Naive thymus-derived CD4-positive, alpha-beta T cell (primary cell): ENCODE measurements at regions not wholly inside any gene's neighbourhood (a gene's known extent, or its start where the extent isn't known, plus 50 kb on each side); places are given as distances from the start of the nearest gene placed in this dataset.

Experiments used
- ATAC-seq: fragments of 150-1000 bp; cut with Tn5 transposase; 2 replicates; pipeline ENCODE4 v1.10.0; 2021; ENCODE audit warnings: mild to moderate bottlenecking, moderate library complexity
- CTCF ChIA-PET: fragments of 350-600 bp; sonication (Branson Sonifier 250); formaldehyde crosslinking; loops from one replicate; lab custom pipeline; 2021; ENCODE audit warnings: antibody characterized with exemption; lab: Charles Lee
- POLR2A ChIA-PET: fragments of 350-600 bp; sonication (Branson Sonifier 250); formaldehyde crosslinking; loops from one replicate; lab custom pipeline; 2021; ENCODE audit warnings: antibody characterized with exemption, inconsistent platforms; lab: Charles Lee
- DNase-seq, 9 donors: peaks; one replicate each; pipeline versions ENCODE4 v3.0.0 to v3.0.0-alpha.2; 2020 to 2022; ENCODE audit warnings: mixed read lengths in 1 of 9
- H3K27ac ChIP-seq: one replicate; pipeline ENCODE4 v1.7.0; 2013; ENCODE audit warnings: mild to moderate bottlenecking, low read depth, low read length, moderate library complexity
- H3K27me3 ChIP-seq, 2 donors: one replicate each; pipeline ENCODE4 v1.7.0; 2013; ENCODE audit warnings: low read length in 2 of 2, mild to moderate bottlenecking in 2 of 2, moderate library complexity in 2 of 2; ENCODE audit not compliant: control insufficient read depth in 2 of 2, insufficient read depth in 2 of 2
- H3K36me3 ChIP-seq, 3 experiments: 1 replicate in 2 of 3; 2 replicates in 1 of 3; pipeline ENCODE4 v1.7.0; 2013; ENCODE audit warnings: low read length in 3 of 3, mild to moderate bottlenecking in 3 of 3, moderate library complexity in 1 of 3; ENCODE audit not compliant: insufficient read depth in 3 of 3, control insufficient read depth in 2 of 3
- H3K4me1 ChIP-seq, 2 donors: one replicate each; pipeline ENCODE4 v1.7.0; 2013; ENCODE audit warnings: low read length in 2 of 2, mild to moderate bottlenecking in 2 of 2, moderate library complexity in 1 of 2; ENCODE audit not compliant: control insufficient read depth in 2 of 2, insufficient read depth in 2 of 2
- H3K4me3 ChIP-seq: 2 replicates; pipeline ENCODE4 v1.7.0; 2013; ENCODE audit warnings: mild to moderate bottlenecking, low read length
- H3K9me3 ChIP-seq, 3 experiments: 1 replicate in 2 of 3; 2 replicates in 1 of 3; pipeline ENCODE4 v1.7.0; 2013; ENCODE audit warnings: low read length in 3 of 3; ENCODE audit not compliant: control insufficient read depth in 2 of 3
- H3K27ac Mint-ChIP-seq, 9 donors: one replicate each; pipeline ENCODE4 v1.8.0; 2020 to 2022; ENCODE audit warnings: mixed read lengths in 9 of 9, mild to moderate bottlenecking in 8 of 9, moderate library complexity in 5 of 9, inconsistent platforms in 2 of 9
- H3K27me3 Mint-ChIP-seq, 5 donors: one replicate each; pipeline ENCODE4 v1.8.0; 2021 to 2022; ENCODE audit warnings: mixed read lengths in 5 of 5, mild to moderate bottlenecking in 1 of 5
- H3K36me3 Mint-ChIP-seq, 5 donors: one replicate each; pipeline ENCODE4 v1.8.0; 2020 to 2022; ENCODE audit warnings: mixed read lengths in 5 of 5, mild to moderate bottlenecking in 3 of 5, inconsistent platforms in 1 of 5
- H3K4me1 Mint-ChIP-seq, 7 donors: one replicate each; pipeline ENCODE4 v1.8.0; 2020 to 2022; ENCODE audit warnings: mixed read lengths in 7 of 7, mild to moderate bottlenecking in 3 of 7, inconsistent platforms in 1 of 7
- H3K4me3 Mint-ChIP-seq, 10 donors: one replicate each; pipeline ENCODE4 v1.8.0; 2020 to 2022; ENCODE audit warnings: mild to moderate bottlenecking in 10 of 10, mixed read lengths in 10 of 10, moderate library complexity in 6 of 10, inconsistent platforms in 2 of 10
- H3K9me3 Mint-ChIP-seq, 11 donors: one replicate each; pipeline ENCODE4 v1.8.0; 2020 to 2022; ENCODE audit warnings: mixed read lengths in 11 of 11, mild to moderate bottlenecking in 4 of 11, inconsistent platforms in 1 of 11, moderate library complexity in 1 of 11
- intact Hi-C, 2 donors: fragments of 100-400 bp; cut with micrococcal nuclease; formaldehyde crosslinking; loops; one replicate each; pipeline ENCODE4 v1.15.1; 2023

- peaks cover 7 to 44% (median 19%) of the 10 kb centered on the region in 5 donors for H3K27me3 Mint-ChIP-seq
- Histone ChIP-seq H3K36me3 (no peaks in the 10 kb centered on the region), H3K9me3 (no peaks in the 10 kb centered on the region), H3K27me3 (no peaks in the 10 kb centered on the region), H3K27ac (no peak overlapping the region), H3K4me1 (no peaks in the 10 kb centered on the region), H3K4me3 (no peak overlapping the region)
- H3K36me3 Mint-ChIP-seq: no peaks in the 10 kb centered on the region
- no peak for ATAC-seq
- POLR2A ChIA-PET: no interaction called here
- H3K4me3 Mint-ChIP-seq: no peak overlapping the region
- intact Hi-C loops: no loop called here
- no peak overlapping the region for H3K27ac Mint-ChIP-seq
- no peak for DNase-seq
- H3K9me3 Mint-ChIP-seq: peaks cover 0 to 3% (median 0%) of the 10 kb centered on the region in 11 donors
- no peaks in the 10 kb centered on the region for H3K4me1 Mint-ChIP-seq
- CTCF ChIA-PET: no interaction called here
These were observed 454.9 kb downstream of the SOX9 start for GRCh38 chr17:72575542-72576233.

GRCh38 chr17:72576289-72576759 is 455.5 kb downstream of the SOX9 start:
- ATAC-seq: no peak
- no peak overlapping the region for H3K4me3 ChIP-seq
- Mint-ChIP-seq H3K27ac (no peak overlapping the region), H3K27me3 (peaks cover 7 to 44% (median 22%) of the 10 kb centered on the region in 5 donors), H3K4me3 (no peak overlapping the region), H3K4me1 (no peaks in the 10 kb centered on the region), H3K36me3 (no peaks in the 10 kb centered on the region), H3K9me3 (peaks cover 0 to 3% (median 0%) of the 10 kb centered on the region in 11 donors)
- ChIA-PET POLR2A (no interaction called here), CTCF (interaction anchor here (1.0 to 1.2 kb wide), 2 partner anchors 12 to 18 kb away, joined by 3 read pairs; no protein-coding TSS in a partner anchor)
- H3K27ac ChIP-seq: no peak overlapping the region
- no peaks in the 10 kb centered on the region for H3K36me3 ChIP-seq
- no peaks in the 10 kb centered on the region for H3K4me1 ChIP-seq
- H3K9me3 ChIP-seq: no peaks in the 10 kb centered on the region
- no peak for DNase-seq
- intact Hi-C loops: no loop called here
- no peaks in the 10 kb centered on the region for H3K27me3 ChIP-seq

- Histone ChIP-seq H3K9me3 (no peaks in the 10 kb centered on the region), H3K4me3 (no peak overlapping the region), H3K36me3 (no peaks in the 10 kb centered on the region), H3K27me3 (no peaks in the 10 kb centered on the region), H3K27ac (no peak overlapping the region), H3K4me1 (no peaks in the 10 kb centered on the region)
- peaks cover 0 to 3% (median 0%) of the 10 kb centered on the region in 11 donors for H3K9me3 Mint-ChIP-seq
- ChIA-PET POLR2A (no interaction called here), CTCF (no interaction called here)
- no peaks in the 10 kb centered on the region for H3K4me1 Mint-ChIP-seq
- ATAC-seq (no peak), DNase-seq (no peak)
- no peak overlapping the region for H3K27ac Mint-ChIP-seq
- intact Hi-C loops: no loop called here
- no peak overlapping the region for H3K4me3 Mint-ChIP-seq
- no peaks in the 10 kb centered on the region for H3K36me3 Mint-ChIP-seq
- H3K27me3 Mint-ChIP-seq: peaks cover 13 to 41% (median 20%) of the 10 kb centered on the region in 5 donors
These were observed 458.1 kb downstream of the SOX9 start for GRCh38 chr17:72578817-72579470.

- ChIA-PET CTCF (interaction anchor here (1.1 kb wide), 1 partner anchor 23 kb away, joined by 3 read pairs; no protein-coding TSS in a partner anchor), POLR2A (no interaction called here)
- ATAC-seq (no peak), DNase-seq (no peak)
- no peaks in the 10 kb centered on the region for H3K9me3 ChIP-seq
- intact Hi-C loops: no loop called here
- H3K36me3 ChIP-seq: no peaks in the 10 kb centered on the region
- peaks cover 0 to 3% (median 0%) of the 10 kb centered on the region in 11 donors for H3K9me3 Mint-ChIP-seq
- H3K36me3 Mint-ChIP-seq: no peaks in the 10 kb centered on the region
- no peak overlapping the region for H3K4me3 Mint-ChIP-seq
- no peaks in the 10 kb centered on the region for H3K27me3 ChIP-seq
- no peak overlapping the region for H3K4me3 ChIP-seq
- no peak overlapping the region for H3K27ac ChIP-seq
- peak overlapping the region in 1 of 9 donors; percentile 48 for H3K27ac Mint-ChIP-seq
- H3K4me1 ChIP-seq: no peaks in the 10 kb centered on the region
- H3K4me1 Mint-ChIP-seq: no peaks in the 10 kb centered on the region
- H3K27me3 Mint-ChIP-seq: peaks cover 11 to 34% (median 12%) of the 10 kb centered on the region in 5 donors
These were observed 459.1 kb downstream of the SOX9 start for GRCh38 chr17:72579990-72580320.

- Histone ChIP-seq H3K9me3 (no peaks in the 10 kb centered on the region), H3K27ac (no peak overlapping the region), H3K36me3 (no peaks in the 10 kb centered on the region), H3K27me3 (no peaks in the 10 kb centered on the region), H3K4me3 (no peak overlapping the region), H3K4me1 (no peaks in the 10 kb centered on the region)
- Mint-ChIP-seq H3K9me3 (peaks cover 0 to 3% (median 0%) of the 10 kb centered on the region in 11 donors), H3K4me3 (no peak overlapping the region), H3K27me3 (peaks cover 9 to 32% (median 12%) of the 10 kb centered on the region in 5 donors), H3K4me1 (no peaks in the 10 kb centered on the region), H3K27ac (peak overlapping the region in 1 of 9 donors; percentile 48), H3K36me3 (no peaks in the 10 kb centered on the region)
- CTCF ChIA-PET: interaction anchor here (1.1 kb wide), 1 partner anchor 23 kb away, joined by 3 read pairs; no protein-coding TSS in a partner anchor
- POLR2A ChIA-PET: no interaction called here
- DNase-seq (no peak), ATAC-seq (no peak)
- intact Hi-C loops: no loop called here
These were observed 459.7 kb downstream of the SOX9 start for GRCh38 chr17:72580321-72581127.

GRCh38 chr17:72587156-72587555 is 466.3 kb downstream of the SOX9 start:
- H3K9me3 ChIP-seq: no peaks in the 10 kb centered on the region
- CTCF ChIA-PET: no interaction called here
- intact Hi-C loops: no loop called here
- no peaks in the 10 kb centered on the region for H3K36me3 ChIP-seq
- Mint-ChIP-seq H3K27me3 (peaks cover 30 to 40% (median 35%) of the 10 kb centered on the region in 5 donors), H3K36me3 (no peaks in the 10 kb centered on the region), H3K27ac (peak overlapping the region in 1 of 9 donors; percentile 70), H3K9me3 (peaks cover 0 to 2% (median 0%) of the 10 kb centered on the region in 11 donors), H3K4me3 (peak overlapping the region in 2 of 10 donors; percentile 10 to 67), H3K4me1 (peaks cover 13 to 45% (median 26%) of the 10 kb centered on the region in 7 donors)
- H3K4me1 ChIP-seq: peaks cover 6 to 10% of the 10 kb centered on the region in 2 donors
- DNase-seq: no peak
- no peak overlapping the region for H3K27ac ChIP-seq
- no peak overlapping the region for H3K4me3 ChIP-seq
- ATAC-seq: no peak
- POLR2A ChIA-PET: no interaction called here
- no peaks in the 10 kb centered on the region for H3K27me3 ChIP-seq
